CD4-positive, alpha-beta T cell treated with Interleukin-17A for 1 hour (primary cell): ENCODE measurements at regions not wholly inside any gene's neighbourhood (a gene's known extent, or its start where the extent isn't known, plus 50 kb on each side); places are given as distances from the start of the nearest gene placed in this dataset.

ENCODE experiments used
- DNase-seq: peaks from one replicate; pipeline ENCODE4 v3.0.0-alpha.2; 2020

- DNase-seq, result no peak
These were observed 265.7 kb downstream of the SNAPC1 start for GRCh38 chr14:62027958-62028357.

GRCh38 chr14:62029569-62029924 is 267.3 kb downstream of the SNAPC1 start:
- DNase-seq, result no peak

- no peak for DNase-seq
These were observed 268.2 kb downstream of the SNAPC1 start for GRCh38 chr14:62030387-62030786.

- DNase-seq, result no peak
These were observed 269.3 kb downstream of the SNAPC1 start for GRCh38 chr14:62031504-62031903.

- no peak for DNase-seq
These were observed 291.0 kb downstream of the SNAPC1 start for GRCh38 chr14:62053188-62053587.

GRCh38 chr14:62056789-62057188 is 294.6 kb downstream of the SNAPC1 start:
- DNase-seq, result no peak

GRCh38 chr14:62062645-62063044 is 300.4 kb downstream of the SNAPC1 start:
- no peak for DNase-seq

GRCh38 chr14:62064751-62065323 is 302.6 kb downstream of the SNAPC1 start:
- no peak for DNase-seq

- DNase-seq, result no peak
These were observed 304.1 kb downstream of the SNAPC1 start for GRCh38 chr14:62066304-62066703.

GRCh38 chr14:62071039-62071438 is 308.8 kb downstream of the SNAPC1 start:
- no peak for DNase-seq

- no peak for DNase-seq
These were observed 314.1 kb downstream of the SNAPC1 start for GRCh38 chr14:62076368-62076767.

- no peak for DNase-seq
These were observed 314.8 kb downstream of the SNAPC1 start for GRCh38 chr14:62076825-62077605.

GRCh38 chr14:62077676-62078261 is 315.5 kb downstream of the SNAPC1 start:
- peak; percentile 49 for DNase-seq

GRCh38 chr14:62079038-62079437 is 316.8 kb downstream of the SNAPC1 start:
- no peak for DNase-seq

- DNase-seq, result no peak
These were observed 318.9 kb downstream of the SNAPC1 start for GRCh38 chr14:62081012-62081612.

GRCh38 chr14:62081951-62082350 is 319.7 kb downstream of the SNAPC1 start:
- no peak for DNase-seq

GRCh38 chr14:62082779-62083178 is 320.6 kb downstream of the SNAPC1 start:
- no peak for DNase-seq

- no peak for DNase-seq
These were observed 321.8 kb downstream of the SNAPC1 start for GRCh38 chr14:62084020-62084419.

GRCh38 chr14:62087191-62087590 is 325.0 kb downstream of the SNAPC1 start:
- DNase-seq, result no peak

- DNase-seq, result no peak
These were observed 331.5 kb downstream of the SNAPC1 start for GRCh38 chr14:62093736-62094135.

- no peak for DNase-seq
These were observed 334.9 kb downstream of the SNAPC1 start for GRCh38 chr14:62097072-62097471.

GRCh38 chr14:62097824-62098223 is 335.6 kb downstream of the SNAPC1 start:
- DNase-seq, result no peak

GRCh38 chr14:62098357-62098756 is 336.1 kb downstream of the SNAPC1 start:
- no peak for DNase-seq

- DNase-seq, result no peak
These were observed 336.9 kb downstream of the SNAPC1 start for GRCh38 chr14:62099091-62099490.
